Stomach (tissue), 8 donors: ENCODE measurements at regions not wholly inside any gene's neighbourhood (a gene's known extent, or its start where the extent isn't known, plus 50 kb on each side); places are given as distances from the start of the nearest gene placed in this dataset.

ENCODE experiments used
- DNase-seq, 2 donors: peaks; one replicate each; pipeline versions ENCODE4 v3.0.0 to v3.0.0-alpha.2; 2013 to 2019
- H3K27ac ChIP-seq, 5 donors: fragments of 200-600 bp in 4 of 5; sonication (generic) in 4 of 5; one replicate each; pipeline ENCODE4 v1.5.1; 2013 to 2019; ENCODE audit warnings: mild to moderate bottlenecking in 1 of 5, moderate library complexity in 1 of 5
- H3K27me3 ChIP-seq, 3 donors: fragments of 200-600 bp; sonication (generic); one replicate each; pipeline ENCODE4 v1.5.1; 2017 to 2019; ENCODE audit warnings: mixed run types in 1 of 3
- H3K36me3 ChIP-seq, 4 donors: fragments of 200-600 bp; sonication (generic); 1 replicate in 3 of 4; 2 replicates in 1 of 4; pipeline ENCODE4 v1.5.1; 2016 to 2019
- H3K4me1 ChIP-seq, 4 donors: fragments of 200-600 bp; sonication (generic); one replicate each; pipeline ENCODE4 v1.5.1; 2016 to 2019
- H3K4me3 ChIP-seq, 4 donors: fragments of 200-600 bp; sonication (generic) in 3 of 4; one replicate each; pipeline ENCODE4 v1.5.1; 2016 to 2019; ENCODE audit warnings: mild to moderate bottlenecking in 1 of 4
- H3K9me3 ChIP-seq, 4 donors: fragments of 200-600 bp; sonication (generic); one replicate each; pipeline ENCODE4 v1.5.1; 2016 to 2019
- EP300 ChIP-seq: sonication (generic); formaldehyde crosslinking; IDR thresholded peaks from one replicate; pipeline ENCODE4 v1.6.1; 2017; ENCODE audit warnings: antibody characterized with exemption
- POLR2A ChIP-seq, 4 donors: fragments of 450-650 bp; IDR thresholded peaks; one replicate each; pipeline ENCODE4 v1.6.1; 2016; ENCODE audit warnings: antibody characterized with exemption in 4 of 4, control low read depth in 2 of 4, mild to moderate bottlenecking in 1 of 4, moderate library complexity in 1 of 4
- POLR2AphosphoS5 ChIP-seq, 3 donors: sonication (generic); formaldehyde crosslinking; IDR thresholded peaks; one replicate each; pipeline ENCODE4 v1.6.1; 2016; ENCODE audit warnings: antibody characterized with exemption in 3 of 3
- WGBS, 5 donors: extraction: QIAGEN DNeasy Blood & Tissue Kit in 3 of 5; methylation state at CpG; one replicate each; pipeline versions ENCODE4 v1.1.5 to v1.1.7; 2013 to 2018; 5-methylcytosine and 5-hydroxymethylcytosine counted together
- intact Hi-C: fragments of 100-400 bp; cut with DNase I; formaldehyde crosslinking; loops from one replicate; pipeline ENCODE4 v1.15.1; 2023; ENCODE audit warnings: low total_unique reads
- TF ChIP-seq, protein P1 (sequence below), 7 experiments: fragments of 450-650 bp in 4 of 7; fragments of 200-600 bp in 3 of 7; sonication (generic) in 3 of 7; IDR thresholded peaks; one replicate each; pipeline ENCODE4 v1.5.1; 2016 to 2019; ENCODE audit warnings: antibody characterized with exemption in 7 of 7, control low read depth in 2 of 7, mild to moderate bottlenecking in 1 of 7
- donor health status: healthy with polysubstance abuse.
- donor health status: Bipolar disorder and iron deficiency.
- donor health status: healthy.

GRCh38 chr11:25980091-25980490 is 351.8 kb upstream of the ANO3 start:
- no peak for TF ChIP-seq EP300
- no peak for TF ChIP-seq POLR2AphosphoS5 (IDR thresholded peaks at IDR 0.05)
- WGBS, 5 donors = 37 to 61% (median 48%) methylated on average over 4 of the region's 4 CpGs
- H3K27me3 ChIP-seq = no peaks in the 10 kb centered on the region
- H3K27ac ChIP-seq = no peak overlapping the region
- intact Hi-C loops = loop anchor here (10.0 kb wide), 1 partner anchor 245 kb away; no protein-coding TSS in a partner anchor
- H3K4me1 ChIP-seq = no peaks in the 10 kb centered on the region
- no peaks in the 10 kb centered on the region for H3K9me3 ChIP-seq
- no peak for DNase-seq
- no peak overlapping the region for H3K4me3 ChIP-seq
- no peaks in the 10 kb centered on the region for H3K36me3 ChIP-seq

DNA sequence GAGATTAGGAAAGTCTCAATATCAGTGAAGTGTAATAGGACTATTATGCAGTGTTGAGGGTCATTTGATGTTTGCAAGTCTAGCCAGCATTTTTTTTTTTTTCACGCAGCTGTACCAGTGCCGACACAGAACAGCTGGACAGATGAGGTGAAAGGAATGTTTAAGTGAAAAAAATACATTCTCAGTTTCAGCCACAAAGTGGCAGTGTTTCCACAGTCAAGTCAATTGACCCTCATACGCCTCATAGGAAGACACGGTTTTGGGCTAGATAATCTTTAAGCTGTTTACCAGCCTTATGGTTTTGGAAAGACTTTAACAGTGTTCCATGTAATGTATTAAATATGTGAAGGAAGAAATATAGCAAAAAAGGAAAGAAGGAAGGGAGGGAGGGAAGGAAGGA is 349.9 kb upstream of the ANO3 start:
- H3K4me1 ChIP-seq = no peaks in the 10 kb centered on the region
- TF ChIP-seq, protein P1, sequence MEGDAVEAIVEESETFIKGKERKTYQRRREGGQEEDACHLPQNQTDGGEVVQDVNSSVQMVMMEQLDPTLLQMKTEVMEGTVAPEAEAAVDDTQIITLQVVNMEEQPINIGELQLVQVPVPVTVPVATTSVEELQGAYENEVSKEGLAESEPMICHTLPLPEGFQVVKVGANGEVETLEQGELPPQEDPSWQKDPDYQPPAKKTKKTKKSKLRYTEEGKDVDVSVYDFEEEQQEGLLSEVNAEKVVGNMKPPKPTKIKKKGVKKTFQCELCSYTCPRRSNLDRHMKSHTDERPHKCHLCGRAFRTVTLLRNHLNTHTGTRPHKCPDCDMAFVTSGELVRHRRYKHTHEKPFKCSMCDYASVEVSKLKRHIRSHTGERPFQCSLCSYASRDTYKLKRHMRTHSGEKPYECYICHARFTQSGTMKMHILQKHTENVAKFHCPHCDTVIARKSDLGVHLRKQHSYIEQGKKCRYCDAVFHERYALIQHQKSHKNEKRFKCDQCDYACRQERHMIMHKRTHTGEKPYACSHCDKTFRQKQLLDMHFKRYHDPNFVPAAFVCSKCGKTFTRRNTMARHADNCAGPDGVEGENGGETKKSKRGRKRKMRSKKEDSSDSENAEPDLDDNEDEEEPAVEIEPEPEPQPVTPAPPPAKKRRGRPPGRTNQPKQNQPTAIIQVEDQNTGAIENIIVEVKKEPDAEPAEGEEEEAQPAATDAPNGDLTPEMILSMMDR (IDR thresholded peaks at IDR 0.05) = peak in 4 of 7 experiments; percentile 18 to 59 (median 43)
- TF ChIP-seq EP300 = no peak
- H3K9me3 ChIP-seq = no peaks in the 10 kb centered on the region
- WGBS, 5 donors = 1 to 7% (median 3%) methylated on average over 4 of the region's 4 CpGs
- H3K27me3 ChIP-seq = no peaks in the 10 kb centered on the region
- H3K36me3 ChIP-seq = no peaks in the 10 kb centered on the region
- H3K4me3 ChIP-seq = no peak overlapping the region
- DNase-seq = peak in 1 of 2 donors; percentile 85
- intact Hi-C loops = loop anchor here (10.0 kb wide), 1 partner anchor 243 kb away; no protein-coding TSS in a partner anchor
- no peak overlapping the region for H3K27ac ChIP-seq

DNA sequence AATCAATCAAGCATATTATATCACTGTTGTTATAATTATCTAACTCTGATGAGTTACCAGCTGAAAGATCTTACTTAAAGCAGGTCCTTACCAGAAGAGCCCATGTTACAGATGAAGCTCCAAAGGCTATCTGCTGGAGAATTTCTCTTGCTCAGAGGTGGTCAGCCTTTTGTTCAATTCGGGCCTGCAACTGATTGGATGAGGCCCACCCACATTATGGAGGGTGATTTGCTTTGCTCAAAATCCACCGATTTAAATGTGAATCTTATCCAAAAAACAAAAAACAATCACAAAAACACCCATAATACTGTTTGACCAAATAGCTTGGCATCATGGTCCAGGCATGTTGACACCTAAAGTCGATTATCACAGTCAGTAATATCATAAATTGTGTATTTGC is 348.6 kb upstream of the ANO3 start:
- H3K4me3 ChIP-seq = no peak overlapping the region
- intact Hi-C loops = loop anchor here (10.0 kb wide), 1 partner anchor 242 kb away; no protein-coding TSS in a partner anchor
- WGBS, 5 donors = 89 to 94% (median 92%) methylated on average over 3 of the region's 3 CpGs
- no peaks in the 10 kb centered on the region for H3K4me1 ChIP-seq
- H3K27ac ChIP-seq = no peak overlapping the region
- no peaks in the 10 kb centered on the region for H3K27me3 ChIP-seq
- DNase-seq = no peak
- no peaks in the 10 kb centered on the region for H3K36me3 ChIP-seq
- TF ChIP-seq EP300 = no peak
- TF ChIP-seq POLR2A (IDR thresholded peaks at IDR 0.05) = no peak
- TF ChIP-seq, protein P1 (IDR thresholded peaks at IDR 0.05) = no peak
- TF ChIP-seq POLR2AphosphoS5 (IDR thresholded peaks at IDR 0.05) = no peak
- H3K9me3 ChIP-seq = no peaks in the 10 kb centered on the region

GRCh38 chr11:25988178-25988577 is 343.8 kb upstream of the ANO3 start:
- peak in 1 of 2 donors; percentile 24 for DNase-seq
- Histone ChIP-seq H3K4me3 (no peak overlapping the region), H3K9me3 (no peaks in the 10 kb centered on the region), H3K4me1 (peaks cover 0 to 11% (median 2%) of the 10 kb centered on the region in 4 donors), H3K27me3 (no peaks in the 10 kb centered on the region), H3K27ac (no peak overlapping the region), H3K36me3 (no peaks in the 10 kb centered on the region)
- intact Hi-C loops = loop anchor here (10.0 kb wide), 1 partner anchor 237 kb away; no protein-coding TSS in a partner anchor
- WGBS, 5 donors = 27 to 68% (median 45%) methylated on average over 2 of the region's 2 CpGs
- TF ChIP-seq EP300 (no peak), POLR2AphosphoS5 (IDR thresholded peaks at IDR 0.05) (no peak), POLR2A (IDR thresholded peaks at IDR 0.05) (no peak)
- TF ChIP-seq, protein P1 (IDR thresholded peaks at IDR 0.05) = no peak

DNA sequence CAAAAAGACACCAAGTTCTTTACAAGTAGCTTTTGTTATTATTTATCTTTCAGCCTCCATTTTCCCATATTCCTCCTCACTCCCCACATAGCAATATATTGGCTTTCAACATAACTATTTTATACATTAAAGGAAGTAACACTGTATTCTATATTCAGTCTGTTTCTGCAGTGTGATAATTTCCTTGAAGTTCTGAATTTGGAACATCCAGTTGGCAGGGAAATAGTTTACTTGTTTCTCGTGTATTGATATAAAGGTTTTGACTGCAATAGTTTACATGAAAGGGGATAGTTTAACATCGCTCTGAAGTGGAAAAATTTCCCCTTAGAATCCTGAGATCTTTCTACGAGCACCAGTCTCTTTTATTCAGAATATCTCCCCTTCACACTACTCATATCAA is 341.5 kb upstream of the ANO3 start:
- TF ChIP-seq, protein P1 (IDR thresholded peaks at IDR 0.05) = no peak
- TF ChIP-seq POLR2A (IDR thresholded peaks at IDR 0.05) = no peak
- TF ChIP-seq POLR2AphosphoS5 (IDR thresholded peaks at IDR 0.05) = no peak
- no peak for TF ChIP-seq EP300
- H3K27ac ChIP-seq = no peak overlapping the region
- no peak for DNase-seq
- no peaks in the 10 kb centered on the region for H3K9me3 ChIP-seq
- H3K4me3 ChIP-seq = no peak overlapping the region
- H3K36me3 ChIP-seq = no peaks in the 10 kb centered on the region
- intact Hi-C loops = no loop called here
- H3K4me1 ChIP-seq = peaks cover 0 to 11% (median 2%) of the 10 kb centered on the region in 4 donors
- H3K27me3 ChIP-seq = no peaks in the 10 kb centered on the region
- WGBS, 5 donors = 22 to 44% (median 29%) methylated on average over 3 of the region's 3 CpGs
